ENCODE measurements at regions not wholly inside any gene's neighbourhood (a gene's known extent, or its start where the extent isn't known, plus 50 kb on each side); places are given as distances from the start of the nearest gene placed in this dataset.

GRCh38 chr13:44061876-44062275, 182.2 kb downstream of the LACC1 start:
- Histone ChIP-seq H3K36me3 (ENCODE audit: control insufficient read depth in 1 of 2, insufficient read depth in 2 of 2, low read length in 1 of 2) (no peaks in the 10 kb centered on the region), H3K9me3 (ENCODE audit: control insufficient read depth, low read length) (no peaks in the 10 kb centered on the region), H3K4me3 (ENCODE audit: low read length in 2 of 2) (no peak overlapping the region), H3K4me1 (ENCODE audit: control insufficient read depth in 1 of 2, insufficient read depth in 2 of 2, low read length in 2 of 2) (peaks cover 0 to 4% of the 10 kb centered on the region in 2 donors), H3K27ac (ENCODE audit: low read depth in 1 of 2, low read length in 2 of 2) (no peak overlapping the region), H3K27me3 (ENCODE audit: control insufficient read depth in 1 of 2, insufficient read depth in 2 of 2, low read length in 1 of 2) (no peaks in the 10 kb centered on the region)
- 96 to 99% methylated on average over 3 of the region's 3 CpGs for WGBS, 2 donors
- DNase-seq, result no peak
- intact Hi-C loops (cut with DNase I), result no loop called here
- no peak for ATAC-seq (ENCODE audit: low FRiP score)

GRCh38 chr13:44063467-44063866, 183.8 kb downstream of the LACC1 start:
- no peak for DNase-seq
- no peaks in the 10 kb centered on the region for H3K9me3 ChIP-seq (ENCODE audit: control insufficient read depth, low read length)
- WGBS, 2 donors, result 95 to 98% methylated on average over 2 of the region's 2 CpGs
- H3K36me3 ChIP-seq (ENCODE audit: control insufficient read depth in 1 of 2, insufficient read depth in 2 of 2, low read length in 1 of 2), result no peaks in the 10 kb centered on the region
- H3K4me3 ChIP-seq (ENCODE audit: low read length in 2 of 2), result no peak overlapping the region
- intact Hi-C loops (cut with DNase I), result no loop called here
- H3K27me3 ChIP-seq (ENCODE audit: control insufficient read depth in 1 of 2, insufficient read depth in 2 of 2, low read length in 1 of 2), result no peaks in the 10 kb centered on the region
- ATAC-seq (ENCODE audit: low FRiP score), result no peak
- H3K27ac ChIP-seq (ENCODE audit: low read depth in 1 of 2, low read length in 2 of 2), result no peak overlapping the region
- H3K4me1 ChIP-seq (ENCODE audit: control insufficient read depth in 1 of 2, insufficient read depth in 2 of 2, low read length in 2 of 2), result peaks cover 0 to 4% of the 10 kb centered on the region in 2 donors

- intact Hi-C loops (cut with DNase I), result no loop called here
- H3K4me3 ChIP-seq (ENCODE audit: low read length in 2 of 2), result no peak overlapping the region
- ATAC-seq (ENCODE audit: low FRiP score) (no peak), DNase-seq (no peak)
- H3K27me3 ChIP-seq (ENCODE audit: control insufficient read depth in 1 of 2, insufficient read depth in 2 of 2, low read length in 1 of 2), result no peaks in the 10 kb centered on the region
- H3K36me3 ChIP-seq (ENCODE audit: control insufficient read depth in 1 of 2, insufficient read depth in 2 of 2, low read length in 1 of 2), result no peaks in the 10 kb centered on the region
- no peaks in the 10 kb centered on the region for H3K9me3 ChIP-seq (ENCODE audit: control insufficient read depth, low read length)
- H3K4me1 ChIP-seq (ENCODE audit: control insufficient read depth in 1 of 2, insufficient read depth in 2 of 2, low read length in 2 of 2), result peaks cover 0 to 4% of the 10 kb centered on the region in 2 donors
- 97 to 100% methylated on average over 2 of the region's 2 CpGs for WGBS, 2 donors
- H3K27ac ChIP-seq (ENCODE audit: low read depth in 1 of 2, low read length in 2 of 2), result no peak overlapping the region
These were observed 184.2 kb downstream of the LACC1 start for GRCh38 chr13:44063881-44064280.

- Histone ChIP-seq H3K4me3 (ENCODE audit: low read length in 2 of 2) (no peak overlapping the region), H3K27me3 (ENCODE audit: control insufficient read depth in 1 of 2, insufficient read depth in 2 of 2, low read length in 1 of 2) (no peaks in the 10 kb centered on the region)
- intact Hi-C loops (cut with DNase I), result no loop called here
These were observed 184.7 kb downstream of the LACC1 start for GRCh38 chr13:44064357-44064756.

GRCh38 chr13:44068169-44068568, 188.5 kb downstream of the LACC1 start:
- no peak for ATAC-seq (ENCODE audit: low FRiP score)
- Histone ChIP-seq H3K27ac (ENCODE audit: low read depth in 1 of 2, low read length in 2 of 2) (no peak overlapping the region), H3K36me3 (ENCODE audit: control insufficient read depth in 1 of 2, insufficient read depth in 2 of 2, low read length in 1 of 2) (no peaks in the 10 kb centered on the region), H3K4me3 (ENCODE audit: low read length in 2 of 2) (peak overlapping the region in 1 of 2 donors; percentile 2), H3K9me3 (ENCODE audit: control insufficient read depth, low read length) (no peaks in the 10 kb centered on the region), H3K4me1 (ENCODE audit: control insufficient read depth in 1 of 2, insufficient read depth in 2 of 2, low read length in 2 of 2) (no peaks in the 10 kb centered on the region), H3K27me3 (ENCODE audit: control insufficient read depth in 1 of 2, insufficient read depth in 2 of 2, low read length in 1 of 2) (no peaks in the 10 kb centered on the region)
- 8 to 13% methylated on average over 3 of the region's 3 CpGs for WGBS, 2 donors
- intact Hi-C loops (cut with DNase I), result loop anchor here in 1 of 2 donors (5.0 kb wide), 1 partner anchor 39 kb away; no protein-coding TSS in a partner anchor
- DNase-seq, result no peak

More at GRCh38 chr13:44064357-44064756, 184.7 kb downstream of the LACC1 start:
- 88 to 89% methylated on average over 2 of the region's 2 CpGs for WGBS, 2 donors
- no peak for ATAC-seq (ENCODE audit: low FRiP score)
- Histone ChIP-seq H3K27ac (ENCODE audit: low read depth in 1 of 2, low read length in 2 of 2) (no peak overlapping the region), H3K9me3 (ENCODE audit: control insufficient read depth, low read length) (no peaks in the 10 kb centered on the region), H3K36me3 (ENCODE audit: control insufficient read depth in 1 of 2, insufficient read depth in 2 of 2, low read length in 1 of 2) (no peaks in the 10 kb centered on the region), H3K4me1 (ENCODE audit: control insufficient read depth in 1 of 2, insufficient read depth in 2 of 2, low read length in 2 of 2) (peaks cover 0 to under 1% of the 10 kb centered on the region in 2 donors)
- DNase-seq, result no peak

- Histone ChIP-seq H3K9me3 (ENCODE audit: control insufficient read depth, low read length) (no peaks in the 10 kb centered on the region), H3K27me3 (ENCODE audit: control insufficient read depth in 1 of 2, insufficient read depth in 2 of 2, low read length in 1 of 2) (no peaks in the 10 kb centered on the region), H3K27ac (ENCODE audit: low read depth in 1 of 2, low read length in 2 of 2) (no peak overlapping the region), H3K36me3 (ENCODE audit: control insufficient read depth in 1 of 2, insufficient read depth in 2 of 2, low read length in 1 of 2) (no peaks in the 10 kb centered on the region), H3K4me3 (ENCODE audit: low read length in 2 of 2) (peak overlapping the region in 1 of 2 donors; percentile 2), H3K4me1 (ENCODE audit: control insufficient read depth in 1 of 2, insufficient read depth in 2 of 2, low read length in 2 of 2) (no peaks in the 10 kb centered on the region)
- DNase-seq, result no peak
- ATAC-seq (ENCODE audit: low FRiP score), result no peak
- 4 to 7% methylated on average over 4 of the region's 4 CpGs for WGBS, 2 donors
- intact Hi-C loops (cut with DNase I), result loop anchor here in 1 of 2 donors (5.0 kb wide), 1 partner anchor 39 kb away; no protein-coding TSS in a partner anchor
These were observed 189.0 kb downstream of the LACC1 start for GRCh38 chr13:44068737-44069136.

- ATAC-seq (ENCODE audit: low FRiP score) (no peak), DNase-seq (no peak)
- Histone ChIP-seq H3K27me3 (ENCODE audit: control insufficient read depth in 1 of 2, insufficient read depth in 2 of 2, low read length in 1 of 2) (no peaks in the 10 kb centered on the region), H3K27ac (ENCODE audit: low read depth in 1 of 2, low read length in 2 of 2) (no peak overlapping the region), H3K9me3 (ENCODE audit: control insufficient read depth, low read length) (no peaks in the 10 kb centered on the region), H3K36me3 (ENCODE audit: control insufficient read depth in 1 of 2, insufficient read depth in 2 of 2, low read length in 1 of 2) (no peaks in the 10 kb centered on the region), H3K4me3 (ENCODE audit: low read length in 2 of 2) (no peak overlapping the region), H3K4me1 (ENCODE audit: control insufficient read depth in 1 of 2, insufficient read depth in 2 of 2, low read length in 2 of 2) (no peaks in the 10 kb centered on the region)
- intact Hi-C loops (cut with DNase I), result no loop called here
These were observed 192.8 kb downstream of the LACC1 start for GRCh38 chr13:44072536-44072935.

- intact Hi-C loops (cut with DNase I), result no loop called here
- ATAC-seq (ENCODE audit: low FRiP score) (no peak), DNase-seq (no peak)
- H3K27me3 ChIP-seq (ENCODE audit: control insufficient read depth in 1 of 2, insufficient read depth in 2 of 2, low read length in 1 of 2), result no peaks in the 10 kb centered on the region
- H3K36me3 ChIP-seq (ENCODE audit: control insufficient read depth in 1 of 2, insufficient read depth in 2 of 2, low read length in 1 of 2), result no peaks in the 10 kb centered on the region
- H3K9me3 ChIP-seq (ENCODE audit: control insufficient read depth, low read length), result no peaks in the 10 kb centered on the region
- H3K4me1 ChIP-seq (ENCODE audit: control insufficient read depth in 1 of 2, insufficient read depth in 2 of 2, low read length in 2 of 2), result no peaks in the 10 kb centered on the region
- WGBS, 2 donors, result 5 to 15% methylated on average over 1 of the region's 1 CpG
- H3K27ac ChIP-seq (ENCODE audit: low read depth in 1 of 2, low read length in 2 of 2), result no peak overlapping the region
- no peak overlapping the region for H3K4me3 ChIP-seq (ENCODE audit: low read length in 2 of 2)
These were observed 194.9 kb downstream of the LACC1 start for GRCh38 chr13:44074611-44075010.

GRCh38 chr13:44075113-44075512, 195.4 kb downstream of the LACC1 start:
- H3K4me3 ChIP-seq (ENCODE audit: low read length in 2 of 2), result no peak overlapping the region
- no peaks in the 10 kb centered on the region for H3K9me3 ChIP-seq (ENCODE audit: control insufficient read depth, low read length)
- no peaks in the 10 kb centered on the region for H3K4me1 ChIP-seq (ENCODE audit: control insufficient read depth in 1 of 2, insufficient read depth in 2 of 2, low read length in 2 of 2)
- no peak overlapping the region for H3K27ac ChIP-seq (ENCODE audit: low read depth in 1 of 2, low read length in 2 of 2)
- DNase-seq (no peak), ATAC-seq (ENCODE audit: low FRiP score) (no peak)
- H3K36me3 ChIP-seq (ENCODE audit: control insufficient read depth in 1 of 2, insufficient read depth in 2 of 2, low read length in 1 of 2), result no peaks in the 10 kb centered on the region
- intact Hi-C loops (cut with DNase I), result no loop called here
- 41 to 43% methylated on average over 2 of the region's 2 CpGs for WGBS, 2 donors
- no peaks in the 10 kb centered on the region for H3K27me3 ChIP-seq (ENCODE audit: control insufficient read depth in 1 of 2, insufficient read depth in 2 of 2, low read length in 1 of 2)
